ENCODE measurements at regions not wholly inside any gene's neighbourhood (a gene's known extent, or its start where the extent isn't known, plus 50 kb on each side); places are given as distances from the start of the nearest gene placed in this dataset.
"Not testable (repeated sequence)": the region's sequence is repeated elsewhere in the genome, so short reads cannot be mapped to it uniquely, and the experiment has no call there.

GRCh38 chr2:87519158-87520011 is 228.5 kb upstream of the PLGLB2 start:
- H3K27ac ChIP-seq; H3K9ac ChIP-seq; H3K36me3 ChIP-seq (ENCODE audit: low read depth); H3K9me3 ChIP-seq (ENCODE audit: low read depth); DNase-seq; H3K4me3 ChIP-seq; H3K27me3 ChIP-seq (replicated peaks; ENCODE audit: insufficient read depth); H3F3A ChIP-seq (ENCODE audit: insufficient read depth); H3K4me2 ChIP-seq (ENCODE audit: unreplicated experiment); H3K4me1 ChIP-seq (ENCODE audit: insufficient read depth); H3K9me2 ChIP-seq (ENCODE audit: insufficient read depth); in situ Hi-C loops (cut with MboI); H4K20me1 ChIP-seq (ENCODE audit: insufficient read depth); H2AFZ ChIP-seq: not testable (repeated sequence)
- 81 to 93% methylated on average over 6 of the region's 8 CpGs for WGBS, 2 experiments (ENCODE audit: low coverage in 1 of 2, low lambda C conversion rate in 2 of 2, missing lambda C conversion rate in 2 of 2)
- H3K79me2 ChIP-seq (ENCODE audit: insufficient read depth) = peaks cover 67% of the 10 kb centered on the region

- H2AFZ ChIP-seq; in situ Hi-C loops (cut with MboI); H3F3A ChIP-seq (ENCODE audit: insufficient read depth); H3K27ac ChIP-seq; H3K27me3 ChIP-seq (replicated peaks; ENCODE audit: insufficient read depth); H3K9me3 ChIP-seq (ENCODE audit: low read depth); H4K20me1 ChIP-seq (ENCODE audit: insufficient read depth); DNase-seq; H3K36me3 ChIP-seq (ENCODE audit: low read depth); H3K9me2 ChIP-seq (ENCODE audit: insufficient read depth); H3K4me3 ChIP-seq; H3K4me2 ChIP-seq (ENCODE audit: unreplicated experiment); H3K9ac ChIP-seq; H3K4me1 ChIP-seq (ENCODE audit: insufficient read depth): not testable (repeated sequence)
- WGBS, 2 experiments (ENCODE audit: low coverage in 1 of 2, low lambda C conversion rate in 2 of 2, missing lambda C conversion rate in 2 of 2) = 91 to 94% methylated on average over 9 to 10 of the region's 10 CpGs
- peaks cover 63% of the 10 kb centered on the region for H3K79me2 ChIP-seq (ENCODE audit: insufficient read depth)
Measured at GRCh38 chr2:87521057-87521456, 226.8 kb upstream of the PLGLB2 start.

- WGBS, 2 experiments (ENCODE audit: low coverage in 1 of 2, low lambda C conversion rate in 2 of 2, missing lambda C conversion rate in 2 of 2) = 92 to 94% methylated on average over 5 to 7 of the region's 7 CpGs
- H3K4me3 ChIP-seq; H3K9me3 ChIP-seq (ENCODE audit: low read depth); H4K20me1 ChIP-seq (ENCODE audit: insufficient read depth); H3K27ac ChIP-seq; H3K9ac ChIP-seq; H2AFZ ChIP-seq; H3K4me1 ChIP-seq (ENCODE audit: insufficient read depth); H3F3A ChIP-seq (ENCODE audit: insufficient read depth); in situ Hi-C loops (cut with MboI); DNase-seq; H3K27me3 ChIP-seq (replicated peaks; ENCODE audit: insufficient read depth); H3K4me2 ChIP-seq (ENCODE audit: unreplicated experiment); H3K9me2 ChIP-seq (ENCODE audit: insufficient read depth); H3K36me3 ChIP-seq (ENCODE audit: low read depth): not testable (repeated sequence)
- H3K79me2 ChIP-seq (ENCODE audit: insufficient read depth) = peaks cover 58% of the 10 kb centered on the region
Measured at GRCh38 chr2:87521489-87521888, 226.4 kb upstream of the PLGLB2 start.

- H3K9me3 ChIP-seq (ENCODE audit: low read depth); DNase-seq; H3K4me1 ChIP-seq (ENCODE audit: insufficient read depth); H2AFZ ChIP-seq; H3K27me3 ChIP-seq (replicated peaks; ENCODE audit: insufficient read depth); in situ Hi-C loops (cut with MboI); H3F3A ChIP-seq (ENCODE audit: insufficient read depth); H4K20me1 ChIP-seq (ENCODE audit: insufficient read depth); H3K9me2 ChIP-seq (ENCODE audit: insufficient read depth); H3K4me3 ChIP-seq; H3K4me2 ChIP-seq (ENCODE audit: unreplicated experiment); H3K27ac ChIP-seq; H3K9ac ChIP-seq; H3K36me3 ChIP-seq (ENCODE audit: low read depth): not testable (repeated sequence)
- WGBS, 2 experiments (ENCODE audit: low coverage in 1 of 2, low lambda C conversion rate in 2 of 2, missing lambda C conversion rate in 2 of 2) = 93% methylated on average over 4 of the region's 5 CpGs; no CpG with 5 or more reads in 1 of the 2 experiments
- peaks cover 36% of the 10 kb centered on the region for H3K79me2 ChIP-seq (ENCODE audit: insufficient read depth)
Measured at GRCh38 chr2:87524619-87525188, 223.2 kb upstream of the PLGLB2 start.

GRCh38 chr2:87525497-87525991 is 222.3 kb upstream of the PLGLB2 start:
- 90% methylated on average over 2 of the region's 5 CpGs; no CpG with 5 or more reads in 1 of the 2 experiments for WGBS, 2 experiments (ENCODE audit: low coverage in 1 of 2, low lambda C conversion rate in 2 of 2, missing lambda C conversion rate in 2 of 2)
- H3K9ac ChIP-seq; in situ Hi-C loops (cut with MboI): not testable (repeated sequence)

GRCh38 chr2:87526258-87526657 is 221.6 kb upstream of the PLGLB2 start:
- H3K9me2 ChIP-seq (ENCODE audit: insufficient read depth); H2AFZ ChIP-seq; H3K9ac ChIP-seq; H3K4me2 ChIP-seq (ENCODE audit: unreplicated experiment); H3K4me3 ChIP-seq; H3F3A ChIP-seq (ENCODE audit: insufficient read depth); H3K9me3 ChIP-seq (ENCODE audit: low read depth); H3K27me3 ChIP-seq (replicated peaks; ENCODE audit: insufficient read depth); H4K20me1 ChIP-seq (ENCODE audit: insufficient read depth); H3K36me3 ChIP-seq (ENCODE audit: low read depth); in situ Hi-C loops (cut with MboI); DNase-seq; H3K4me1 ChIP-seq (ENCODE audit: insufficient read depth); H3K27ac ChIP-seq: not testable (repeated sequence)
- H3K79me2 ChIP-seq (ENCODE audit: insufficient read depth) = peaks cover 39% of the 10 kb centered on the region
- no CpG with 5 or more reads among the region's 5 CpGs for WGBS, 2 experiments (ENCODE audit: low coverage in 1 of 2, low lambda C conversion rate in 2 of 2, missing lambda C conversion rate in 2 of 2)

More at GRCh38 chr2:87525497-87525991, 222.3 kb upstream of the PLGLB2 start:
- H3K4me3 ChIP-seq; H3K4me2 ChIP-seq (ENCODE audit: unreplicated experiment); H2AFZ ChIP-seq; H3K9me2 ChIP-seq (ENCODE audit: insufficient read depth); H3K27me3 ChIP-seq (replicated peaks; ENCODE audit: insufficient read depth); DNase-seq; H3K36me3 ChIP-seq (ENCODE audit: low read depth); H3F3A ChIP-seq (ENCODE audit: insufficient read depth); H3K4me1 ChIP-seq (ENCODE audit: insufficient read depth); H4K20me1 ChIP-seq (ENCODE audit: insufficient read depth); H3K9me3 ChIP-seq (ENCODE audit: low read depth); H3K27ac ChIP-seq: not testable (repeated sequence)
- H3K79me2 ChIP-seq (ENCODE audit: insufficient read depth) = peaks cover 39% of the 10 kb centered on the region

- peaks cover 27% of the 10 kb centered on the region for H3K79me2 ChIP-seq (ENCODE audit: insufficient read depth)
- H3K4me3 ChIP-seq; H3K27ac ChIP-seq; H3K4me1 ChIP-seq (ENCODE audit: insufficient read depth); H3K4me2 ChIP-seq (ENCODE audit: unreplicated experiment); DNase-seq; H4K20me1 ChIP-seq (ENCODE audit: insufficient read depth); H3K9me2 ChIP-seq (ENCODE audit: insufficient read depth); H3K9me3 ChIP-seq (ENCODE audit: low read depth); H2AFZ ChIP-seq; in situ Hi-C loops (cut with MboI); H3K36me3 ChIP-seq (ENCODE audit: low read depth); H3K27me3 ChIP-seq (replicated peaks; ENCODE audit: insufficient read depth); H3F3A ChIP-seq (ENCODE audit: insufficient read depth); H3K9ac ChIP-seq: not testable (repeated sequence)
- 43 to 48% methylated on average over 2 to 5 of the region's 7 CpGs for WGBS, 2 experiments (ENCODE audit: low coverage in 1 of 2, low lambda C conversion rate in 2 of 2, missing lambda C conversion rate in 2 of 2)
Measured at GRCh38 chr2:87531968-87532715, 215.7 kb upstream of the PLGLB2 start.
